ENCODE measurements at regions not wholly inside any gene's neighbourhood (a gene's known extent, or its start where the extent isn't known, plus 50 kb on each side); places are given as distances from the start of the nearest gene placed in this dataset.

- Histone ChIP-seq H3K9ac (ENCODE audit: low read length) (no peak overlapping the region), H3K4me3 (ENCODE audit: low read depth, low read length, poor library complexity, severe bottlenecking) (no peak overlapping the region), H3K27me3 (ENCODE audit: insufficient read depth, low read length) (no peaks in the 10 kb centered on the region), H3K79me2 (ENCODE audit: insufficient read depth, low read length) (no peaks in the 10 kb centered on the region), H3K9me2 (ENCODE audit: low read depth, low read length) (no peaks in the 10 kb centered on the region), H2AFZ (ENCODE audit: low read length) (no peak overlapping the region), H3F3A (ENCODE audit: insufficient read depth, low read length) (no peaks in the 10 kb centered on the region), H3K27ac (ENCODE audit: low read depth, low read length, poor library complexity, severe bottlenecking) (no peak overlapping the region), H3K4me2 (ENCODE audit: low read length) (no peak overlapping the region), H4K20me1 (ENCODE audit: insufficient read depth, low read length) (no peaks in the 10 kb centered on the region), H3K36me3 (ENCODE audit: insufficient read depth, low read length) (no peaks in the 10 kb centered on the region), H3K4me1 (ENCODE audit: insufficient read depth, low read length, severe bottlenecking) (no peaks in the 10 kb centered on the region), H3K9me3 (ENCODE audit: low read length) (no peaks in the 10 kb centered on the region)
- TF ChIP-seq, protein P1, sequence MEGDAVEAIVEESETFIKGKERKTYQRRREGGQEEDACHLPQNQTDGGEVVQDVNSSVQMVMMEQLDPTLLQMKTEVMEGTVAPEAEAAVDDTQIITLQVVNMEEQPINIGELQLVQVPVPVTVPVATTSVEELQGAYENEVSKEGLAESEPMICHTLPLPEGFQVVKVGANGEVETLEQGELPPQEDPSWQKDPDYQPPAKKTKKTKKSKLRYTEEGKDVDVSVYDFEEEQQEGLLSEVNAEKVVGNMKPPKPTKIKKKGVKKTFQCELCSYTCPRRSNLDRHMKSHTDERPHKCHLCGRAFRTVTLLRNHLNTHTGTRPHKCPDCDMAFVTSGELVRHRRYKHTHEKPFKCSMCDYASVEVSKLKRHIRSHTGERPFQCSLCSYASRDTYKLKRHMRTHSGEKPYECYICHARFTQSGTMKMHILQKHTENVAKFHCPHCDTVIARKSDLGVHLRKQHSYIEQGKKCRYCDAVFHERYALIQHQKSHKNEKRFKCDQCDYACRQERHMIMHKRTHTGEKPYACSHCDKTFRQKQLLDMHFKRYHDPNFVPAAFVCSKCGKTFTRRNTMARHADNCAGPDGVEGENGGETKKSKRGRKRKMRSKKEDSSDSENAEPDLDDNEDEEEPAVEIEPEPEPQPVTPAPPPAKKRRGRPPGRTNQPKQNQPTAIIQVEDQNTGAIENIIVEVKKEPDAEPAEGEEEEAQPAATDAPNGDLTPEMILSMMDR (IDR thresholded peaks at IDR 0.05; ENCODE audit: low read length) = no peak
- TF ChIP-seq EZH2 (IDR thresholded peaks at IDR 0.05; ENCODE audit: borderline replicate concordance, low read length) = no peak
Observed at GRCh38 chr2:82109418-82109817, 1804.9 kb upstream of the LRRTM1 start.

GRCh38 chr2:82098617-82099016 is 1794.1 kb upstream of the LRRTM1 start:
- Histone ChIP-seq H3K27me3 (ENCODE audit: insufficient read depth, low read length) (no peaks in the 10 kb centered on the region), H3K4me2 (ENCODE audit: low read length) (no peak overlapping the region), H4K20me1 (ENCODE audit: insufficient read depth, low read length) (no peaks in the 10 kb centered on the region), H2AFZ (ENCODE audit: low read length) (no peak overlapping the region), H3K36me3 (ENCODE audit: insufficient read depth, low read length) (no peaks in the 10 kb centered on the region), H3K4me1 (ENCODE audit: insufficient read depth, low read length, severe bottlenecking) (no peaks in the 10 kb centered on the region), H3K79me2 (ENCODE audit: insufficient read depth, low read length) (no peaks in the 10 kb centered on the region), H3K27ac (ENCODE audit: low read depth, low read length, poor library complexity, severe bottlenecking) (no peak overlapping the region), H3K9me3 (ENCODE audit: low read length) (no peaks in the 10 kb centered on the region), H3K4me3 (ENCODE audit: low read depth, low read length, poor library complexity, severe bottlenecking) (no peak overlapping the region), H3K9ac (ENCODE audit: low read length) (no peak overlapping the region), H3F3A (ENCODE audit: insufficient read depth, low read length) (no peaks in the 10 kb centered on the region), H3K9me2 (ENCODE audit: low read depth, low read length) (no peaks in the 10 kb centered on the region)
- TF ChIP-seq, protein P1 (IDR thresholded peaks at IDR 0.05; ENCODE audit: low read length) = no peak
- TF ChIP-seq EZH2 (IDR thresholded peaks at IDR 0.05; ENCODE audit: borderline replicate concordance, low read length) = no peak

- no peak overlapping the region for H3K4me2 ChIP-seq (ENCODE audit: low read length)
- H3K79me2 ChIP-seq (ENCODE audit: insufficient read depth, low read length) = no peaks in the 10 kb centered on the region
- no peaks in the 10 kb centered on the region for H3F3A ChIP-seq (ENCODE audit: insufficient read depth, low read length)
- no peaks in the 10 kb centered on the region for H3K9me2 ChIP-seq (ENCODE audit: low read depth, low read length)
- no peaks in the 10 kb centered on the region for H3K27me3 ChIP-seq (ENCODE audit: insufficient read depth, low read length)
- H3K36me3 ChIP-seq (ENCODE audit: insufficient read depth, low read length) = no peaks in the 10 kb centered on the region
- no peaks in the 10 kb centered on the region for H3K9me3 ChIP-seq (ENCODE audit: low read length)
- H4K20me1 ChIP-seq (ENCODE audit: insufficient read depth, low read length) = no peaks in the 10 kb centered on the region
- H3K4me3 ChIP-seq (ENCODE audit: low read depth, low read length, poor library complexity, severe bottlenecking) = no peak overlapping the region
- no peak overlapping the region for H3K9ac ChIP-seq (ENCODE audit: low read length)
- no peak overlapping the region for H2AFZ ChIP-seq (ENCODE audit: low read length)
- TF ChIP-seq, protein P1 (IDR thresholded peaks at IDR 0.05; ENCODE audit: low read length) = no peak
- TF ChIP-seq EZH2 (IDR thresholded peaks at IDR 0.05; ENCODE audit: borderline replicate concordance, low read length) = no peak
- H3K27ac ChIP-seq (ENCODE audit: low read depth, low read length, poor library complexity, severe bottlenecking) = no peak overlapping the region
- no peaks in the 10 kb centered on the region for H3K4me1 ChIP-seq (ENCODE audit: insufficient read depth, low read length, severe bottlenecking)
Observed at GRCh38 chr2:82089518-82089917, 1785.0 kb upstream of the LRRTM1 start.
